Smooth muscle cell (in vitro differentiated cells): ENCODE measurements at regions not wholly inside any gene's neighbourhood (a gene's known extent, or its start where the extent isn't known, plus 50 kb on each side); places are given as distances from the start of the nearest gene placed in this dataset.
"Not testable (repeated sequence)": the region's sequence is repeated elsewhere in the genome, so short reads cannot be mapped to it uniquely, and the experiment has no call there.

Experiments used
- DNase-seq: peaks from one replicate; lab custom pipeline; 2025; ENCODE audit not compliant: unreplicated experiment; lab: John Stamatoyannopoulos, UW
- H2AFZ ChIP-seq: fragments of 200-600 bp; sonication (generic); 2 replicates; pipeline ENCODE4 v1.6.0; 2016; ENCODE audit warnings: antibody characterized with exemption, low read depth, mild to moderate bottlenecking
- H3F3A ChIP-seq: fragments of 200-600 bp; sonication (generic); 2 replicates; pipeline ENCODE4 v1.6.0; 2017; ENCODE audit warnings: antibody characterized with exemption, low read depth
- H3K27ac ChIP-seq: fragments of 200-600 bp; sonication (generic); 2 replicates; pipeline ENCODE4 v1.5.1; 2016; ENCODE audit warnings: low read depth, mild to moderate bottlenecking
- H3K27me3 ChIP-seq: fragments of 200-600 bp; sonication (generic); 2 replicates; pipeline ENCODE4 v1.6.1; 2016; ENCODE audit warnings: low read depth, mild to moderate bottlenecking
- H3K36me3 ChIP-seq: fragments of 200-600 bp; sonication (generic); 2 replicates; pipeline ENCODE4 v1.5.1; 2016; ENCODE audit warnings: low read depth
- H3K4me1 ChIP-seq: fragments of 200-600 bp; sonication (generic); 2 replicates; pipeline ENCODE4 v1.5.1; 2016; ENCODE audit warnings: low read depth
- H3K4me2 ChIP-seq: fragments of 200-600 bp; sonication (generic); 2 replicates; pipeline ENCODE4 v1.6.0; 2016; ENCODE audit warnings: mild to moderate bottlenecking
- H3K4me3 ChIP-seq: fragments of 200-600 bp; sonication (generic); 2 replicates; pipeline ENCODE4 v1.5.1; 2016; ENCODE audit warnings: mild to moderate bottlenecking
- H3K79me2 ChIP-seq: fragments of 200-600 bp; sonication (generic); 2 replicates; pipeline ENCODE4 v1.6.0; 2016; ENCODE audit warnings: low read depth, mild to moderate bottlenecking
- H3K9ac ChIP-seq: fragments of 200-600 bp; sonication (generic); 2 replicates; pipeline ENCODE4 v1.6.0; 2016; ENCODE audit warnings: low read depth
- H3K9me3 ChIP-seq: fragments of 200-600 bp; sonication (generic); replicated peaks from 2 replicates; pipeline ENCODE4 v1.5.1; 2016; ENCODE audit warnings: low read depth
- H4K20me1 ChIP-seq: fragments of 200-600 bp; sonication (generic); 2 replicates; pipeline ENCODE4 v1.6.0; 2016; ENCODE audit warnings: low read depth
- CTCF ChIP-seq: fragments of 200-600 bp; sonication (generic); IDR thresholded peaks from 2 replicates; pipeline ENCODE4 v1.5.1; 2017; ENCODE audit warnings: borderline replicate concordance, mild to moderate bottlenecking, antibody characterized with exemption; ENCODE audit not compliant: insufficient read depth, poor library complexity, severe bottlenecking
- WGBS: methylation state at CpG from one replicate; pipeline ENCODE4 v1.1.7; 2016; ENCODE audit warnings: low lambda C conversion rate; 5-methylcytosine and 5-hydroxymethylcytosine counted together

- H3K4me3 ChIP-seq = no peak overlapping the region
- H3K4me2 ChIP-seq = no peak overlapping the region
- no peaks in the 10 kb centered on the region for H3K27me3 ChIP-seq
- H3K79me2 ChIP-seq = no peaks in the 10 kb centered on the region
- no peak overlapping the region for H3K27ac ChIP-seq
- H3K9ac ChIP-seq = no peak overlapping the region
- TF ChIP-seq CTCF = no peak
- no peaks in the 10 kb centered on the region for H3F3A ChIP-seq
- no peaks in the 10 kb centered on the region for H4K20me1 ChIP-seq
- no peaks in the 10 kb centered on the region for H3K9me3 ChIP-seq
- no peak for DNase-seq
- no peaks in the 10 kb centered on the region for H3K4me1 ChIP-seq
- whole genome bisulfite sequencing = 89% methylated on average over 5 of the region's 5 CpGs
- H2AFZ ChIP-seq = no peak overlapping the region
- no peaks in the 10 kb centered on the region for H3K36me3 ChIP-seq
Observed at GRCh38 chr2:8508766-8509165, 173.1 kb upstream of the ID2 start.

GRCh38 chr2:8509621-8510020, 172.2 kb upstream of the ID2 start:
- H3K79me2 ChIP-seq = no peaks in the 10 kb centered on the region
- no peak overlapping the region for H2AFZ ChIP-seq
- 95% methylated on average over 2 of the region's 2 CpGs for WGBS
- no peak for DNase-seq
- H3K4me3 ChIP-seq = no peak overlapping the region
- no peaks in the 10 kb centered on the region for H3K27me3 ChIP-seq
- H3K27ac ChIP-seq = no peak overlapping the region
- no peaks in the 10 kb centered on the region for H3K36me3 ChIP-seq
- no peak for TF ChIP-seq CTCF
- H3K4me1 ChIP-seq = no peaks in the 10 kb centered on the region
- H4K20me1 ChIP-seq = no peaks in the 10 kb centered on the region
- H3K4me2 ChIP-seq = no peak overlapping the region
- H3K9ac ChIP-seq = no peak overlapping the region
- no peaks in the 10 kb centered on the region for H3F3A ChIP-seq
- no peaks in the 10 kb centered on the region for H3K9me3 ChIP-seq

GRCh38 chr2:8510055-8510454, 171.8 kb upstream of the ID2 start:
- H3K36me3 ChIP-seq, H3K4me3 ChIP-seq, H3K9ac ChIP-seq, H3K4me1 ChIP-seq, H3K27ac ChIP-seq, H3K79me2 ChIP-seq, H3K4me2 ChIP-seq, H3F3A ChIP-seq, H3K9me3 ChIP-seq, H2AFZ ChIP-seq, H3K27me3 ChIP-seq, H4K20me1 ChIP-seq, DNase-seq: not testable (repeated sequence)
- 93% methylated on average over 4 of the region's 4 CpGs for WGBS

DNA sequence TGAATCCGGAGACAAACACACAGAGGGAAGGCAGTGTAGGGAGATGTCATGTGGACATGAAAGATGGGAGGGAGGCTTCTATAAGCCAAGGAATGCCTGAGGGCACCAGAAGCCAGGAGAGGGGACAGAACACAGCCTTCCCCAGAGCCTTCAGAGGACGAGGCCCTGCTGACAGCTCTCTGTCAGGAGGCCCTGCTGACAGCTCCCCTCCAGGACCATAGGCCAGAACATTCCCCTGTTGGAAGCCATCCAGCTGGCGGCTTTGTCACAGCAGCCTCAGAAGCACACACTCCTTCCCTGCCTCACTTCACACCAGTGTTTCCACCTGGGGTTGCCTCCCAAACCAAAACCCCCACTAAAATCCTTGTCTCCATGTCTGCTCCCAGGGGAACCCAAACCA, 171.3 kb upstream of the ID2 start:
- Histone ChIP-seq H3K36me3 (no peaks in the 10 kb centered on the region), H2AFZ (no peak overlapping the region), H3K27me3 (no peaks in the 10 kb centered on the region), H4K20me1 (no peaks in the 10 kb centered on the region), H3K4me3 (no peak overlapping the region), H3F3A (no peaks in the 10 kb centered on the region), H3K4me2 (no peak overlapping the region), H3K27ac (no peak overlapping the region), H3K9me3 (no peaks in the 10 kb centered on the region), H3K79me2 (no peaks in the 10 kb centered on the region), H3K9ac (no peak overlapping the region), H3K4me1 (no peaks in the 10 kb centered on the region)
- DNase-seq = no peak
- no peak for TF ChIP-seq CTCF
- WGBS = 87% methylated on average over 3 of the region's 3 CpGs
